ENCODE measurements at regions not wholly inside any gene's neighbourhood (a gene's known extent, or its start where the extent isn't known, plus 50 kb on each side); places are given as distances from the start of the nearest gene placed in this dataset.

DNA sequence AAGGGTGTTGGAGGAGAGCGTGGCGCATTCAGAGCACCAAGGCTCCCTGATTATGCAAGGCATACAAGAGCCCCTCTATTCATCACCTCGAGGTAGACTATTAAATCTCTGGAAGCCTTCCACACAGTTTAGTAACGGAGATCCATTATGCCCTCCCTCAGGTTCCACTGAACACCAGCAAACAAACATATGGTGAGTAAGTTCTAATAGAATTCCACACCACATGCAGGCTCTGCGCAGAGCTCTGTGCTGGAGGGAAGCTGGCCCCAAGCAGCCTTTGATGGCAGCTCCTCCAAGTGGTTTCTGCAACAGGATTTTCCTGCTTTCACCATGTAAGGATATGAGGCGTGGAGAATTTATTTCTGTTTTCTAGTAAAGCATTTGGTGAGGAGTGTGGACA lies 238.6 kb downstream of the C1D start:
- TF ChIP-seq, protein P1, sequence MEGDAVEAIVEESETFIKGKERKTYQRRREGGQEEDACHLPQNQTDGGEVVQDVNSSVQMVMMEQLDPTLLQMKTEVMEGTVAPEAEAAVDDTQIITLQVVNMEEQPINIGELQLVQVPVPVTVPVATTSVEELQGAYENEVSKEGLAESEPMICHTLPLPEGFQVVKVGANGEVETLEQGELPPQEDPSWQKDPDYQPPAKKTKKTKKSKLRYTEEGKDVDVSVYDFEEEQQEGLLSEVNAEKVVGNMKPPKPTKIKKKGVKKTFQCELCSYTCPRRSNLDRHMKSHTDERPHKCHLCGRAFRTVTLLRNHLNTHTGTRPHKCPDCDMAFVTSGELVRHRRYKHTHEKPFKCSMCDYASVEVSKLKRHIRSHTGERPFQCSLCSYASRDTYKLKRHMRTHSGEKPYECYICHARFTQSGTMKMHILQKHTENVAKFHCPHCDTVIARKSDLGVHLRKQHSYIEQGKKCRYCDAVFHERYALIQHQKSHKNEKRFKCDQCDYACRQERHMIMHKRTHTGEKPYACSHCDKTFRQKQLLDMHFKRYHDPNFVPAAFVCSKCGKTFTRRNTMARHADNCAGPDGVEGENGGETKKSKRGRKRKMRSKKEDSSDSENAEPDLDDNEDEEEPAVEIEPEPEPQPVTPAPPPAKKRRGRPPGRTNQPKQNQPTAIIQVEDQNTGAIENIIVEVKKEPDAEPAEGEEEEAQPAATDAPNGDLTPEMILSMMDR (IDR thresholded peaks at IDR 0.05) = no peak
- TF ChIP-seq EP300 (IDR thresholded peaks at IDR 0.05) (no peak), POLR2A (IDR thresholded peaks at IDR 0.05) (no peak), POLR2AphosphoS5 (IDR thresholded peaks at IDR 0.05) (no peak)

Data from sigmoid colon (tissue), 4 donors.